NCI-H345 treated with DMSO at 0.1 percent for 48 hours (cell line): ENCODE measurements at regions not wholly inside any gene's neighbourhood (a gene's known extent, or its start where the extent isn't known, plus 50 kb on each side); places are given as distances from the start of the nearest gene placed in this dataset.
"Not testable (repeated sequence)": the region's sequence is repeated elsewhere in the genome, so short reads cannot be mapped to it uniquely, and the experiment has no call there.

Experiments
- DNase-seq: peaks from one replicate; lab custom pipeline; 2025; ENCODE audit not compliant: unreplicated experiment; lab: John Stamatoyannopoulos, UW

- DNase-seq, result not testable (repeated sequence)
Observed at GRCh38 chr2:89205153-89205552, 513.7 kb downstream of the RPIA start.

- not testable (repeated sequence) for DNase-seq
Observed at GRCh38 chr2:89208144-89208932, 516.9 kb downstream of the RPIA start.

- DNase-seq, result not testable (repeated sequence)
Observed at GRCh38 chr2:89213151-89213550, 521.7 kb downstream of the RPIA start.

- DNase-seq, result not testable (repeated sequence)
Observed at GRCh38 chr2:89213811-89214210, 522.3 kb downstream of the RPIA start.

- not testable (repeated sequence) for DNase-seq
Observed at GRCh38 chr2:89221474-89221873, 530.0 kb downstream of the RPIA start.

- DNase-seq, result not testable (repeated sequence)
Observed at GRCh38 chr2:89222063-89222732, 530.7 kb downstream of the RPIA start.

- DNase-seq, result not testable (repeated sequence)
Observed at GRCh38 chr2:89224803-89225202, 533.3 kb downstream of the RPIA start.

GRCh38 chr2:89229979-89230378, 538.5 kb downstream of the RPIA start:
- DNase-seq, result not testable (repeated sequence)

GRCh38 chr2:89231241-89231640, 539.8 kb downstream of the RPIA start:
- DNase-seq, result not testable (repeated sequence)

GRCh38 chr2:89233931-89234330, 542.5 kb downstream of the RPIA start:
- DNase-seq, result not testable (repeated sequence)

GRCh38 chr2:89234818-89235466, 543.5 kb downstream of the RPIA start:
- not testable (repeated sequence) for DNase-seq

GRCh38 chr2:89236832-89237450, 545.5 kb downstream of the RPIA start:
- DNase-seq, result not testable (repeated sequence)

GRCh38 chr2:89237783-89238182, 546.3 kb downstream of the RPIA start:
- DNase-seq, result not testable (repeated sequence)

GRCh38 chr2:89243114-89243700, 551.7 kb downstream of the RPIA start:
- not testable (repeated sequence) for DNase-seq

- DNase-seq, result not testable (repeated sequence)
Observed at GRCh38 chr2:89244407-89244806, 552.9 kb downstream of the RPIA start.

GRCh38 chr2:89245478-89245877, 554.0 kb downstream of the RPIA start:
- not testable (repeated sequence) for DNase-seq

- DNase-seq, result not testable (repeated sequence)
Observed at GRCh38 chr2:89246027-89246426, 554.6 kb downstream of the RPIA start.

- DNase-seq, result not testable (repeated sequence)
Observed at GRCh38 chr2:89246620-89247019, 555.1 kb downstream of the RPIA start.

GRCh38 chr2:89255013-89255412, 563.5 kb downstream of the RPIA start:
- DNase-seq, result not testable (repeated sequence)

- not testable (repeated sequence) for DNase-seq
Observed at GRCh38 chr2:89273443-89273842, 582.0 kb downstream of the RPIA start.

GRCh38 chr2:89280536-89280935, 589.1 kb downstream of the RPIA start:
- not testable (repeated sequence) for DNase-seq
